HG03439 (cell line): ENCODE measurements at regions not wholly inside any gene's neighbourhood (a gene's known extent, or its start where the extent isn't known, plus 50 kb on each side); places are given as distances from the start of the nearest gene placed in this dataset.
"Not testable (repeated sequence)": the region's sequence is repeated elsewhere in the genome, so short reads cannot be mapped to it uniquely, and the experiment has no call there.

Experiments
- ATAC-seq: cut with Tn5 transposase; IDR thresholded peaks from one replicate; pipeline ENCODE4 v1.9.1; 2021; ENCODE audit warnings: mild to moderate bottlenecking, moderate library complexity; ENCODE audit not compliant: unreplicated experiment

GRCh38 chr3:23701716-23702597, 103.8 kb upstream of the UBE2E1 start:
- no peak for ATAC-seq

GRCh38 chr3:23704298-23704697, 101.5 kb upstream of the UBE2E1 start:
- no peak for ATAC-seq

DNA sequence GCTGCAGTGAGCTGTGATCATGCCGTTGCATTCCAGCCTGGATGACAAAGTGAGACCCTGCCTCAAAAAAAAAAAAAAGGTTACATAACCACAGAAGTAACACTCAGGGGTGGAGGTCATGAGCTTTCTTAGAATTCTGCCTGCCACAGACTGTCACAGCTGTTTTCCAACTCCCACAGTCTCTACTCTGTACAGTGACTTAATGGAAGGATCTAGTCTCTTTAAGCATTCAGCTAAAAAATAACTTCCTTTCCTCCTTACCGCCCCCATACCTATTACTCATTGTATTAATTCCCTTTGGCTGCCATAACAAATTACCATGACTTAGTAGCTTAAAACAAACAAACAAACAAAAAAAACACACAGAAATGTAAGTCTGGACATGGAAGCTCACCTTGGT, 99.6 kb upstream of the UBE2E1 start:
- ATAC-seq, result no peak

GRCh38 chr3:23709987-23710386, 95.8 kb upstream of the UBE2E1 start:
- no peak for ATAC-seq

DNA sequence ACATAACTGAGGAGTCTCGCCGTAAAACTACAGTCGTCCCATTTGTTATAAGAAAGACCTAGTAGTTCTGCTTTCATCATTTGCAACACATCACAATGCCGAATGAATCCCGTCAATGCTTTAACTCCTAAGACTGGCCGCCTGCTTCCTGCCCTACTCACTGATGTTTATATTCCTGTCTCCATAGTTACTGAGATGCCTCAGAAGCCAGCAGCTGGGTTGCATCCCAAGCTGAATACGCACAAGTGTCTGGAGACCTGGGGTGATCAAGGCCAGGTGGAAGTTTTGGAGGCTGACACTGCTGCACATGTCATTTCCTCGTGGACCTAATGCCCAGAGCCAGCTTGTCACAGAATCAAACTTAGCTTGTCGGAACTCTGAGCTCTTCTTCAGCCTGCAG, 95.2 kb upstream of the UBE2E1 start:
- ATAC-seq, result no peak

- peak; percentile 75 for ATAC-seq
Measured at GRCh38 chr3:23711916-23712494, 93.8 kb upstream of the UBE2E1 start.

GRCh38 chr3:23712656-23713559, 92.8 kb upstream of the UBE2E1 start:
- no peak for ATAC-seq

DNA sequence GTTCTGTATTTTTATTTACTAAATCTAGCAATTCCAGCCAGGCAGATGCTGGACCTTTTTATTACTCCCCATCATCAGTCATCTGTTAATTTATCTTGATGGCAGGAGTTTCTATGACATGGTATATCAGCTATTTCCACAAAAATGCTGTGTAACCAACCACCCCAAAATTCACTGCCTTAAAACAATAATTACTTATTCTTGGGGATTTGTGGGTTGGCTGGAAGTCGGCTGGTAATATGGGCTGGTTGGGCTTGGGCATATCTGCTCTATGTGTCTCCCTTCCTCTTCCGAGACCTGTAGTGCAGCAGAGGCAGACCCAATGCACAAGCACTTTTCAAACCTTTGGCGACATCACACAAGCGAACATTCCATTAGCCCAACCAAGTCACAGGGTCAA, 92.1 kb upstream of the UBE2E1 start:
- no peak for ATAC-seq

DNA sequence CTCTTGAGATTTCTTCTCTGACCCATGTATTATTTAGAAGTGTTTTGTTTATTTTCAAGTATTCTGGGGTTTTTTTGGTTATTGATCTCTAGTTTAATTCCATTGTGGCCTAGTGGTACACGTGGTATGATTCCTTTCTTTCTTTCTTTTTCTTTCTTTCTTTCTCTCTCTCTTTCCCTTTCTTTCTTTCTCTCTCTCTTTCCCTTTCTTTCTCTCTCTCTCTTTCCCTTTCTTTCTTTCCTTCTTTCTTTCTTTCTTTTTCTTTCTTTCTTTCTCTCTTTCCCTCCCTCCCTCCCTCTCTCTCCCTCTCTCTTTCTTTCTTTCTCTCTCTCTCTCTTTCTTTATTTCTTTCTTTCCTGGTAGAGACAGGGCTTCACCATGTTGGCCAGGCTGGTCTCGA, 85.7 kb upstream of the UBE2E1 start:
- no peak for ATAC-seq

DNA sequence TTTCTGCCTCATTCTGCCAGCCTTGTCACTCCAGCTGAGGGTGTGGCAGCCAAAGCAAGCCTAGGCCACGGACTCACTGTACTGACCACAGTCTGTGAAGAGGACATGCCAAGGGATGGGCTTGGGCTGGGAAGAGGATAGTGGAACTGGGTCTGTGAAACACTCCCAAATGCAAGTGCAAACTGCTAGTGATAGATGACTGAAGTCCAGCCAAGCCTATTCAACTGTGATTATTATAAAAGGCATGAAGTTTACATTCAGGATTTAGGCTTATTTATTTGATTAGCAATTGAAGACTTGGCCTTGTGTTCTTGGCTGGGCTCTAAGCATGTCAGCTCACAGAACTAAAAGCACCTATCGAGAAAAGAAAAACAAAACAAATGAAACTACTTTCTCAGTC, 84.9 kb upstream of the UBE2E1 start:
- no peak for ATAC-seq

DNA sequence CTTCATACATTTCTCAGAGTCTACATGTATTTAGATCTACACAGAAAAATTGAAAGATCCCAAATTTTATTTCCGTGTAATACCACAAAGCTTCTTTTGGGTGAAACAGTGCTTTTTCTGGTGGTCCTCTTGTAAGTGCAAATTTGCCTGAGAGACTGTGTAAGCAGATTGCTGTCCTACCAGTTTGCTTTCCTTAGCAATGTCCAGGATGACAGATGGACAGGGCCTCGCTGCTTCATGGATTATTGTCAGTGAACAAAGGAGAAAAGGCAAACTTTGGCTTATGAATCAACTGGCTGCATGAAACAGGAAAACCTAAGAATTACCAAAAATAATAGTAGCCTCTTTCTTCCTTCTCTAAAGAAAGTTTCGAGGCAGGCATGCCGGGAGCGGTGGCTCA, 82.6 kb upstream of the UBE2E1 start:
- ATAC-seq, result no peak

GRCh38 chr3:23723930-23724329, 81.8 kb upstream of the UBE2E1 start:
- no peak for ATAC-seq

DNA sequence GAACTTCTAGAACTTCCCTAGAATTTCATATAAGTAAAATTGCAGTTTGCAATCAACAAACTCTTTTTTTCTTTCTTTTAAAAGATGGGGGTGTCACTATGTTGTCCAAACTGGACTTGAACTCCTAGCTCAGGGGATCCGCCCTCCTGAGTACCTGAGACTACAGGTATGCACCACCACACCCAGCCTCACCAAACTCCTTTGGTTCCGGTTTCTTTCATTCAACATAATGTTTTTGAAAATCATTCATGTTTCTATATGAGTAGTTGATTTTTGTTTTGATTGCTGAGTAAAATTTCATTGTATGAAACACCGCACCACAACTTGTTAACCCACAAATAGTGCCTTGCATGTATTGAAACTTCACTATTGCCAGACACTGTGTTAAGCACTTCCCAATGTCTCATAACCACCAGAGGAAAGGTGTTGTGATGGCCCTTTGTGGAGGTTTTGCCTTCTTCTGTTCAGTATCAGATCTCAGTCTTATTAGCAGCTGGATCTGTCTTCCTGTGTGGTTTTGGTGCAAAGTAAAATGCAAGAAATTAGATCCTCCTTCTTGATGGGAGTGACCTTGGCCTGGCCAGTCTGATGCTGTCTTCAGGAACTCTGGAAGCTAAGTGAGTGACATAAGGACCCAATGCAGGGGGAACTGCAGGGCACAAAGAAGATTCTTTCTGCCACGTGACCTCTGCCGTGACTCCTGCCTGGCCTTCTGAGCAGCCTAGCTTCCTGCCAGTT, 78.8 kb upstream of the UBE2E1 start:
- ATAC-seq, result peak; percentile 61

GRCh38 chr3:23728601-23729117, 77.1 kb upstream of the UBE2E1 start:
- no peak for ATAC-seq

DNA sequence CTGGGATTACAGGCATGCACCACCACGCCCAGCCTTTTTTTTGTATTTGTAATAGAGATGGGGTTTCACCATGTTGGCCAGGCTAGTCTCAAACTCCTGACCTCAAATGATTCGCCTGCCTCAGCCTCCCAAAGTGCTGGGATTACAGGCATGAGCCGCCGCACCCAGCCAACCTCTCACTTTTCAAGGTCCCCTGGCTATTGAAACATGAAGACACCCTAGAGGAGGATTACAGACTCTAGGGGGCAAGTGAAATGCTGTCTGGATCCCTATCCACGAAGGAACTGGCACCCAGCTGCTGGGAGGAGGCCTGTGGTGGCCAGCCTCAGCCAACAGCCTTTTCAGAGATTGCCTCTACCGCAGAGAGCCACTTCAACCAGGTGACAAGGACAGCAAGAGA, 76.4 kb upstream of the UBE2E1 start:
- not testable (repeated sequence) for ATAC-seq

GRCh38 chr3:23734481-23734880, 71.3 kb upstream of the UBE2E1 start:
- ATAC-seq, result no peak

- no peak for ATAC-seq
Measured at GRCh38 chr3:23735062-23735461, 70.7 kb upstream of the UBE2E1 start.

DNA sequence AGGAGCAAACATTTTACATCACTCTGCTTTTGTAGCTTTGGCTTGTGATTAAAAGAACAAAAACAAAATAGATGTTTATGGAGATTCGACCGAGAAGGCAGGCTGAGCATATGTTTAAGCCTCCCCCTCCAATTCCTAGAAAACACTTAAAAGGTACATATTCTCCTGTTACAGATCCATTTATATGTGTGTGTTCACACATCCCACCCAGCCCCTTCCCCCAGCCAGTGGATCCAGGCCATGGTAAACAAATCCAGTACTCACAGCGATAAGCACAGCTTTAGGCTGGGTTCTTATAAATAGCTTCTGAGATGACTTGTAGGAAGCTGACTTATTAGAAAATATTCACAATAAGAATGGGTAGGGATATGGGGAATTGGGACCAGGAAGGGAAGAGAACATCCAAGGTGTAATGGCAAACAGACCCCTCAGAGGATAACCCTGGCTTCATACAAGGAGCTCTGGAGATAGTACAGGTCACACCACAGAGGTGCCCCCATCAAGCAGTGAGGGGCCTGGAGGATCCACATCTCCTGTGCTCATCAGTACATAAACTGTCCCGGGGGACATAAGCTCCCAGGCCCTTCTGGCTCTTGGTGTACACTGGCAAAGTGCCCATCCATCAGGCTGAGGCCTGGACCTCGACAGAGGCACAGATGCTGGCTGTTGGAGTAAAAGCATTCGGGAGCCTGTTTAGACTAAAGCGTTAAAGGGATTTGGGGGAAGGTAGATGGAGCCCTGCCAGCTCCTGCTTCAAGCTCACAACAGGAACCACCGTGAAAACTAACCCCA, 70.0 kb upstream of the UBE2E1 start:
- ATAC-seq, result no peak

DNA sequence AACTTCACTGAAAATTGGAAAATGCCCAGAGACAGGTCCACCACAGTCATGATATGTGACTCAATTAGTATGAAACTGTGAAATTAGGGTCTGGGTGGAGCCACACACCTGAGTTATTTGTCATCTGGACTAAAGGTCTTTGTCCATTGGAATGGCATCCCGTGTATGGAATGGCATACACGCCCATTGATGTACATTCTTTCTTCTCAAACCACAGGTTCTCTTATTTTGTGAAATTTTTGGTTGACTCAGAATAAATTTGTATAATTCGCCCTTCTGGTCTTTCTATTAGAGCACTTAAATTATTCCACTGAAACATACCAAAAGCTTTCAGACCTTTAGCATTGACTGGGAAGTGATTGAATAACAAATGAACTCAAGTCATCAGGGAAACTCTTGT, 66.8 kb upstream of the UBE2E1 start:
- no peak for ATAC-seq

DNA sequence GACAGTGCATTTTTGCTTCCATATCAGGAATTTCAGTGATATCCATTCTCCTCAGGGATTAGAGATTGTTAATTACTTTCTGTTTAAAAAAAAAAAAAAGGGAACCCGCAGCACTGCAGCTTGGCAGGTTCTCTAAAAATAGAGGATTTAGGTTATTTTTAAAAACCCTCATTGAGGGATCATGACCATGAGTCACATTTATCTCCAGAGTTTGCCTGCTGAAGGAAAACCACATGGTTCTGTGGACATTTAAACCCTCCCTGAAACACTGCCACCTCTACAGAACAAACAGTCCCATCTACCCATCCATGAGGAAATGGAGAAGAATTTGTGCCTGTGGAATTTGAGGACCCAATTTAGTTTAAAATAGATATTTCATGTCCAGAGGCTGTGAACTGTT, 66.2 kb upstream of the UBE2E1 start:
- no peak for ATAC-seq
